Neuronal stem cell (in vitro differentiated cells): ENCODE measurements at regions not wholly inside any gene's neighbourhood (a gene's known extent, or its start where the extent isn't known, plus 50 kb on each side); places are given as distances from the start of the nearest gene placed in this dataset.
"Not testable (repeated sequence)": the region's sequence is repeated elsewhere in the genome, so short reads cannot be mapped to it uniquely, and the experiment has no call there.

Experiments
- DNase-seq: peaks from one replicate; pipeline ENCODE4 v3.0.0-alpha.2; 2013; ENCODE audit warnings: low spot score
- H2AFZ ChIP-seq: one replicate; pipeline ENCODE4 v1.6.1; 2013; ENCODE audit warnings: mild to moderate bottlenecking, low read length, inconsistent platforms
- H2AK5ac ChIP-seq: 2 replicates; pipeline ENCODE4 v1.6.1; 2013; ENCODE audit warnings: low read depth, mild to moderate bottlenecking, inconsistent platforms, low read length, moderate library complexity, mixed read lengths
- H2BK120ac ChIP-seq: 2 replicates; pipeline ENCODE4 v1.6.1; 2013; ENCODE audit warnings: low read depth, mild to moderate bottlenecking, inconsistent platforms, low read length, moderate library complexity, mixed read lengths
- H2BK12ac ChIP-seq: one replicate; pipeline ENCODE4 v1.6.1; 2013; ENCODE audit warnings: low read length, inconsistent platforms
- H2BK15ac ChIP-seq: 2 replicates; pipeline ENCODE4 v1.6.1; 2013; ENCODE audit warnings: mild to moderate bottlenecking, low read length, inconsistent platforms, mixed read lengths
- H2BK5ac ChIP-seq: one replicate; pipeline ENCODE4 v1.6.1; 2013; ENCODE audit warnings: inconsistent platforms, mild to moderate bottlenecking, low read length, moderate library complexity
- H3K14ac ChIP-seq: one replicate; pipeline ENCODE4 v1.6.1; 2013; ENCODE audit warnings: low read length, inconsistent platforms
- H3K18ac ChIP-seq: 2 replicates; pipeline ENCODE4 v1.6.1; 2013; ENCODE audit warnings: low read length, inconsistent platforms
- H3K23ac ChIP-seq: 2 replicates; pipeline ENCODE4 v1.6.1; 2013; ENCODE audit warnings: low read depth, mild to moderate bottlenecking, mixed read lengths, low read length, inconsistent platforms; ENCODE audit not compliant: poor library complexity
- H3K27ac ChIP-seq: replicated peaks from 3 replicates; pipeline ENCODE4 v1.5.1; 2013; ENCODE audit warnings: low read length, inconsistent platforms
- H3K27me3 ChIP-seq, 3 experiments: 2 replicates each; pipeline ENCODE4 v1.6.1; 2013; ENCODE audit warnings: low read length in 3 of 3, mild to moderate bottlenecking in 2 of 3, inconsistent platforms in 1 of 3, low read depth in 1 of 3, mixed read lengths in 1 of 3, moderate library complexity in 1 of 3; ENCODE audit not compliant: control insufficient read depth in 3 of 3, insufficient read depth in 3 of 3
- H3K36me3 ChIP-seq, 2 donors: replicated peaks in 1 of 2; 2 replicates each; pipeline ENCODE4 v1.6.1; 2013; ENCODE audit warnings: low read length in 2 of 2; ENCODE audit not compliant: control insufficient read depth in 2 of 2, insufficient read depth in 2 of 2
- H3K4ac ChIP-seq: 2 replicates; pipeline ENCODE4 v1.6.1; 2013; ENCODE audit warnings: inconsistent platforms, mild to moderate bottlenecking, low read length, moderate library complexity
- H3K4me1 ChIP-seq, 2 donors: 1 replicate in 1 of 2; 2 replicates in 1 of 2; pipeline ENCODE4 v1.6.1; 2013; ENCODE audit warnings: low read length in 2 of 2, low read depth in 1 of 2; ENCODE audit not compliant: control insufficient read depth in 2 of 2, insufficient read depth in 1 of 2
- H3K4me2 ChIP-seq: one replicate; pipeline ENCODE4 v1.6.1; 2013; ENCODE audit warnings: mild to moderate bottlenecking, low read length, inconsistent platforms; ENCODE audit not compliant: insufficient read depth, poor library complexity, severe bottlenecking
- H3K4me3 ChIP-seq, 2 donors: 2 replicates each; pipeline ENCODE4 v1.5.1; 2013; ENCODE audit warnings: low read length in 2 of 2, mild to moderate bottlenecking in 2 of 2, inconsistent platforms in 1 of 2, moderate library complexity in 1 of 2
- H3K79me1 ChIP-seq: one replicate; pipeline ENCODE4 v1.6.1; 2013; ENCODE audit warnings: low read depth, mild to moderate bottlenecking, inconsistent platforms, low read length, moderate library complexity
- H3K9ac ChIP-seq: one replicate; pipeline ENCODE4 v1.6.1; 2013; ENCODE audit warnings: mild to moderate bottlenecking, low read depth, low read length, inconsistent platforms; ENCODE audit not compliant: poor library complexity
- H3K9me3 ChIP-seq, 2 donors: replicated peaks in 1 of 2; 2 replicates each; pipeline versions ENCODE3 to v1.6.1; 2013; ENCODE audit warnings: low read length in 2 of 2, mild to moderate bottlenecking in 2 of 2, inconsistent platforms in 1 of 2, low read depth in 1 of 2, mixed read lengths in 1 of 2, moderate library complexity in 1 of 2; ENCODE audit not compliant: control insufficient read depth in 2 of 2, insufficient read depth in 1 of 2
- H4K8ac ChIP-seq: one replicate; pipeline ENCODE4 v1.6.1; 2013; ENCODE audit warnings: low read depth, mild to moderate bottlenecking, inconsistent platforms, low read length, moderate library complexity
- H4K91ac ChIP-seq: one replicate; pipeline ENCODE4 v1.6.1; 2013; ENCODE audit warnings: low read length, low read depth, mild to moderate bottlenecking, inconsistent platforms; ENCODE audit not compliant: poor library complexity
- WGBS, 2 donors: extraction: QIAGEN DNeasy Blood & Tissue Kit; methylation state at CpG; one replicate each; pipeline ENCODE4 v1.1.7; 2013; ENCODE audit warnings: missing lambda C conversion rate in 2 of 2, mixed read lengths in 1 of 2; ENCODE audit not compliant: insufficient read length in 2 of 2, insufficient replicate concordance in 1 of 2; ENCODE audit errors: extremely low coverage in 2 of 2; 5-methylcytosine and 5-hydroxymethylcytosine counted together

DNA sequence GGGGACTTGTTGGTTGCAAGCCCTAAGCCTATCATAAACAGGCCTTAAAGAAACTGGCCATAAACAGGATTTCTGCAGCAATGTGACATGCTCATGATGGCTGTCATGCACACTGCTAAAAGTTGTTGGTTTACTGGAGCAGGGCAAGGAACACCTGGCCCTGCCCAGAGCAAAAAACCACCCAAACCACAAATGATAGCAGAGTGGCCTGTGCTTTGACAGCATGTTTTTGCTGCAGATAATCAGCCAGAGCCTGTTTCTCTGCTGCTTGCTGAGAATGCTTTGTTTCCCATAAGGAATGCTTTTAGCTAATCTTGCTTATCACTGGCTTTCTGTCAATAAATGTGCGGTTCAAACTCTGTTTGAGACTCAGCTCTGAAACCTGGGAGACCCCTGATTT, 144.9 kb upstream of the ZNF91 start:
- no CpG with 5 or more reads among the region's 1 CpG for WGBS, 2 donors
- H3K4me3 ChIP-seq, result not testable (repeated sequence)

DNA sequence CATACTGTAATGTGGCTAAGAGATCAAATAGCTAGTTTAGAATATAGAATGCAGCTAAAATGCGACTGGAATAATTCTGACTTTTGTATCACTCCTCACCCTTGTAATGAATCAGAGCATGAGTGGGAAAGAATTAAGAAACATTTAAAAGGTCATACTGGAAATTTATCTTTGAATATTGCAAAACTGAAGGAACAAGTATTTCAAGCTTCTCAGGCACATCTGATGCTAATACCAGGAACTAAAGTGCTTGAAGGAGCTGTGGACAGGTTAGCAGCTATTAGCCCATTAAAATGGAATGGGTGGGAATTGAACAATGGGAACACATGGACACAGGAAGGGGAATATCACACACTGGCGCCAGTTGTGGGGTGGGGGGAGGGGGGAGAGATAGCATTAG, 144.2 kb upstream of the ZNF91 start:
- no peak overlapping the region for H3K4me2 ChIP-seq
- no peak overlapping the region for H2BK12ac ChIP-seq
- no peak overlapping the region for H2AFZ ChIP-seq
- no peak overlapping the region for H3K27ac ChIP-seq
- no peaks in the 10 kb centered on the region for H3K4me1 ChIP-seq
- no peak overlapping the region for H4K8ac ChIP-seq
- no peak overlapping the region for H2BK120ac ChIP-seq
- H3K79me1 ChIP-seq, result no peaks in the 10 kb centered on the region
- WGBS, 2 donors, result no CpG with 5 or more reads among the region's 2 CpGs
- no peak for DNase-seq
- H2AK5ac ChIP-seq, result no peak overlapping the region
- H3K14ac ChIP-seq, result no peak overlapping the region
- H3K9me3 ChIP-seq, result peaks cover 0 to 8% of the 10 kb centered on the region in 2 donors
- H2BK15ac ChIP-seq, result no peak overlapping the region
- no peaks in the 10 kb centered on the region for H3K36me3 ChIP-seq
- no peak overlapping the region for H3K9ac ChIP-seq
- H4K91ac ChIP-seq, result no peak overlapping the region
- no peak overlapping the region for H3K4ac ChIP-seq
- H3K27me3 ChIP-seq, result no peaks in the 10 kb centered on the region
- no peak overlapping the region for H3K23ac ChIP-seq
- no peak overlapping the region for H3K4me3 ChIP-seq
- H3K18ac ChIP-seq, result no peak overlapping the region
- no peak overlapping the region for H2BK5ac ChIP-seq

More for the DNA sequence above, 144.9 kb upstream of the ZNF91 start:
- H2BK120ac ChIP-seq, H2BK5ac ChIP-seq, H3K4me1 ChIP-seq, H3K23ac ChIP-seq, H3K4me2 ChIP-seq, H2AFZ ChIP-seq, DNase-seq, H2BK15ac ChIP-seq, H3K4ac ChIP-seq, H4K91ac ChIP-seq, H3K9ac ChIP-seq, H3K14ac ChIP-seq, H3K79me1 ChIP-seq, H3K18ac ChIP-seq, H2AK5ac ChIP-seq, H3K27ac ChIP-seq, H3K27me3 ChIP-seq, H2BK12ac ChIP-seq, H4K8ac ChIP-seq, H3K36me3 ChIP-seq: not testable (repeated sequence)
- peaks cover 0 to 11% of the 10 kb centered on the region in 2 donors for H3K9me3 ChIP-seq

DNA sequence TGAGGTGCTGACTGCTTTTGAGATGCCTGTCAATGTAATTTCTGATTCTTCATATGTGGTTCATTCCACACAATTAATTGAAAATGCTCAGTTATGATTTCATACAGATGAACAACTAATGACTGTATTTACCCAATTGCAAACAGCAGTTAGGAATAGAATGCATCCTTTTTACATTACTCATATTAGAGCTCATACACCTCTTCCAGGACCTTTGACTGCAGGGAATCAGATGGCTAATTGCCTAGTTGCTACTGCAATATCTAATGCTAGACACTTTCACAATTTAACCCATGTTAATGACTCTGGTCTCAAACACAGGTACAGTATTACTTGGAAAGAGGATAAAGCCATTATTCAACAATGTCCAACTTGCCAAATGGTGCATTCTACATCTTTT, 141.9 kb upstream of the ZNF91 start:
- not testable (repeated sequence) for H2BK5ac ChIP-seq, H3K36me3 ChIP-seq, DNase-seq, H2BK120ac ChIP-seq, H4K8ac ChIP-seq, H3K27me3 ChIP-seq, H3K4me1 ChIP-seq, H3K9me3 ChIP-seq, H2AK5ac ChIP-seq, H3K23ac ChIP-seq, H2BK12ac ChIP-seq, H3K27ac ChIP-seq, H3K4me3 ChIP-seq, H3K14ac ChIP-seq, H3K9ac ChIP-seq, H3K4me2 ChIP-seq, H3K79me1 ChIP-seq, H3K18ac ChIP-seq, H2AFZ ChIP-seq, H3K4ac ChIP-seq, H4K91ac ChIP-seq, H2BK15ac ChIP-seq

DNA sequence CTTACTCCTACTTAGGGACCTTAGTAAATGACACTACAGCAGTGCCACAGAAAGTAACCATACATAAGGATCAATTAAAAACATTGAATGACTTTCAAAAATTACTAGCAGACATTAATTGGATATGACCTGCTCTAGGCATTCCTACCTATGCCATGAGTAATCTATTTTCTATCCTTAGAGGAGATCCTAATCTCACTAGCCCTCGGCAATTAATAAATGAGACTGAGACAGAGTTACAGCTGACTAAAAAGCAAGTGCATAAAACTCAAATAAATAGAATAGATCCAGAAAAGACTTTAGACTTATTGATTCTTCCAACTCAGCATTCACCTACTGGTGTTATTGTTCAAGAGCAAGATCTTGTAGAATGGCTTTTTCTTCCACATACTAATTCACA, 141.1 kb upstream of the ZNF91 start:
- not testable (repeated sequence) for H3K79me1 ChIP-seq, H3K36me3 ChIP-seq, H3K4ac ChIP-seq, H2BK15ac ChIP-seq, DNase-seq, H3K18ac ChIP-seq, H3K4me2 ChIP-seq, H3K23ac ChIP-seq, H3K4me3 ChIP-seq, H2AFZ ChIP-seq, H3K27me3 ChIP-seq, H4K91ac ChIP-seq, H2AK5ac ChIP-seq, H3K9ac ChIP-seq, H3K27ac ChIP-seq, H4K8ac ChIP-seq, H2BK5ac ChIP-seq, H2BK120ac ChIP-seq, H3K14ac ChIP-seq, H3K4me1 ChIP-seq, H3K9me3 ChIP-seq, H2BK12ac ChIP-seq
- no CpG with 5 or more reads among the region's 1 CpG for WGBS, 2 donors
